ENCODE measurements at regions not wholly inside any gene's neighbourhood (a gene's known extent, or its start where the extent isn't known, plus 50 kb on each side); places are given as distances from the start of the nearest gene placed in this dataset.

DNA sequence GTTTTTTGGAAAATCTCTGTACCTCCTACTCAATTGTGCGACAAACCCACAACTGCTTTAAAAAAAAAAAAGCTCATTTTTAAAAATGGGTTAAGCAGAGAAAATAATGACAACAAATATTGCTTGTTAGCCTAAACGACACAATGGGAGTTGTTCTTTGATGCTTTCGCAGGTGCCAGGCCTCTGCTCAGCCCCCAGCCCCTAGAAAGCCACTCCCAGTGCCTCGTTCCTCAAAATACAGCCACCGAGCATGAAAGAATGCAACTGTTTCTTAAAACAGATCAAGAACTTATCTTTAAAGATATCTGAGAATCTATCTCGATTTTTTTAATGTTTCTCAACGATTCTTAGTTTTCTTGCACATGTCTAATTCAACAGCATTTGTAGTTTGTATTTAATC is 85.2 kb upstream of the PFKP start:
- TF ChIP-seq POLR2A (IDR thresholded peaks at IDR 0.05), result no peak
- TF ChIP-seq, protein P1, sequence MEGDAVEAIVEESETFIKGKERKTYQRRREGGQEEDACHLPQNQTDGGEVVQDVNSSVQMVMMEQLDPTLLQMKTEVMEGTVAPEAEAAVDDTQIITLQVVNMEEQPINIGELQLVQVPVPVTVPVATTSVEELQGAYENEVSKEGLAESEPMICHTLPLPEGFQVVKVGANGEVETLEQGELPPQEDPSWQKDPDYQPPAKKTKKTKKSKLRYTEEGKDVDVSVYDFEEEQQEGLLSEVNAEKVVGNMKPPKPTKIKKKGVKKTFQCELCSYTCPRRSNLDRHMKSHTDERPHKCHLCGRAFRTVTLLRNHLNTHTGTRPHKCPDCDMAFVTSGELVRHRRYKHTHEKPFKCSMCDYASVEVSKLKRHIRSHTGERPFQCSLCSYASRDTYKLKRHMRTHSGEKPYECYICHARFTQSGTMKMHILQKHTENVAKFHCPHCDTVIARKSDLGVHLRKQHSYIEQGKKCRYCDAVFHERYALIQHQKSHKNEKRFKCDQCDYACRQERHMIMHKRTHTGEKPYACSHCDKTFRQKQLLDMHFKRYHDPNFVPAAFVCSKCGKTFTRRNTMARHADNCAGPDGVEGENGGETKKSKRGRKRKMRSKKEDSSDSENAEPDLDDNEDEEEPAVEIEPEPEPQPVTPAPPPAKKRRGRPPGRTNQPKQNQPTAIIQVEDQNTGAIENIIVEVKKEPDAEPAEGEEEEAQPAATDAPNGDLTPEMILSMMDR (IDR thresholded peaks at IDR 0.05), result no peak
